GM19351 (cell line): ENCODE measurements at regions not wholly inside any gene's neighbourhood (a gene's known extent, or its start where the extent isn't known, plus 50 kb on each side); places are given as distances from the start of the nearest gene placed in this dataset.

Experiments used
- ATAC-seq: cut with Tn5 transposase; IDR thresholded peaks from one replicate; pipeline ENCODE4 v1.9.1; 2021; ENCODE audit warnings: mild to moderate bottlenecking, moderate library complexity; ENCODE audit not compliant: unreplicated experiment

DNA sequence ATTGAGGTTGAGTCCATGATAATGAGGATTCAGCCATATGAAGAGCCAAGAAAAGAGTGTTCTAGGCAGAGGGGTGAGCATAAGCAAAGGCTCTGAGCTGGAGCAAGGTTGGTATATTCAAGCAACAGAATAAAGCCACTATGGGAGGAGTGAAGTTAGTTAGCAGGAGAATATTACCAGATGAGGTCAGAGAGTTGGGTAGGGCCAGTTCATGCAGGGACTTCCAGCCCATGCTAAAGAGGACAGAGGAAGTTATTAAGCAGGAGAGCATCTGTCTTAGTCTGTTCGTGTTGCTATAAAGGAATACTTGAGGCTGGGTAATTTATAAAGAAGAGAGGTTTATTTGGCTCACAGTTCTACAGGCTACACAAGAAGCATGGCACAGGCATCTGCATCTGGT lies 57.1 kb upstream of the ATG10 start:
- no peak for ATAC-seq

GRCh38 chr5:81912933-81913332 lies 58.9 kb upstream of the ATG10 start:
- no peak for ATAC-seq

DNA sequence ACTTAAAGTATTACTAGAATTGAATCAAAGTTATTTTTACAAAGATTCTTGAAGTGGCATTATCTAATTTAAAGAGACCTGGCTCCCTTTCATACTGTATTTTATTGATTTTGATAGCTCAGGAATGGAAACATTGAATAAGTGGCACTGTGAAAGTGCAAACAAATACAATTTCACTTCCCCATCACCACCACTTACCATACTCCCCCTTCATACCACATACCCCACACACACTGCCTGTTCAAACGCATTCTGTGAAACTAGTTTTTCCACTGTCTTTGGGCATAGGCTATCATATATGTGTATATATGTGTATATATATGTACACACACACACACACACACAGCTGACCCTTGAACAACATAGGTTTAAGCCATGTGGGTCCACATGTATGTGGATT lies 62.1 kb upstream of the ATG10 start:
- peak; percentile 78 for ATAC-seq

GRCh38 chr5:81908771-81909170 lies 63.1 kb upstream of the ATG10 start:
- no peak for ATAC-seq

GRCh38 chr5:81908044-81908443 lies 63.8 kb upstream of the ATG10 start:
- ATAC-seq = no peak

DNA sequence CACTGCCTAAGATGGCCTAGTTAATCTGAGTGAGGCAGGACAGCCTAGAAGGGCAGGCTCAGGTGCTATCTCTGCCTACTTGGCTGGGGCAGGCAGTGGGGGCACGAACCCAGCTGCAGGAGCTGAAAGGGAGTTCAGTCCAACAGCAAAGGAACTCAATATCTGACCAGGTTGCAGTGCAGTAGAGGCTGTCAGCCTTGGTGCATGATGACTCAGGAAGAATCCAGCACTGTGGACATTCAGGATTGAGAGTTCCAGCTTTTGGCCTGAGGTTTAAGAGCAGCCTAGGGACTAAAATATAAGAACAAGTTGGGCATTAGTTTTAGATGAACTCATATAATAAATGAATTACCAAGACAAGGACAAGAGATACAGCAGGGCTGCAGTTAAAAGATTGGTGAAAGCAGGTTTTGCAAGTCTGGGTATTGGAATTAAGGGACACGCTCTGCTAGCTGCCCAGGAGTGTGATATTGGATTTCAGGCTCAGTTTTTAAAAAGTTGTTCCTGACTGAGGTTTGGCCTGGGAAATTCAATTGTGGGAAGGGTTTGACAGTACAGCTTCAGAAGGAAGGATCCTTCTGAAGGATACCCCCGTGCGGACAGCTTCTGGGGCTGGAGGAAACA lies 64.7 kb upstream of the ATG10 start:
- no peak for ATAC-seq

DNA sequence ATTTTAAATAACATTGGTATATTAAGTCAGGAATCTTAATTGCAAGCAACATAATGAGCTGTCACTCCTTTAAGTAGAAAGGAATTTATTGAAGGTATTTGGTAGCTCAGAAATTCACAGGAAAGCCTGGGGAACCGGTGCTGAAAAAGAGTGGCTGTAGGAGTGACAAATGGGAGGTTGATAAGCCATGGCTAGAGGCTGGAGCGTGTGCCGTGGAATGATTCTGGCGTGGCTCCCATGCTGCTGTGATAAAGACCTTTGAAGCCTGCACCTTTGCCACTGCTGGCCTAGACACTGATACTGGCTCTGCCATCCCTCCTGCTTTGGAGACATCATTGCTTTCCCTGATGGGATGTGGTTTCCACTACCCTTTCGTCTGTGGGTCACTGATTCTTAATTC lies 65.7 kb upstream of the ATG10 start:
- no peak for ATAC-seq

DNA sequence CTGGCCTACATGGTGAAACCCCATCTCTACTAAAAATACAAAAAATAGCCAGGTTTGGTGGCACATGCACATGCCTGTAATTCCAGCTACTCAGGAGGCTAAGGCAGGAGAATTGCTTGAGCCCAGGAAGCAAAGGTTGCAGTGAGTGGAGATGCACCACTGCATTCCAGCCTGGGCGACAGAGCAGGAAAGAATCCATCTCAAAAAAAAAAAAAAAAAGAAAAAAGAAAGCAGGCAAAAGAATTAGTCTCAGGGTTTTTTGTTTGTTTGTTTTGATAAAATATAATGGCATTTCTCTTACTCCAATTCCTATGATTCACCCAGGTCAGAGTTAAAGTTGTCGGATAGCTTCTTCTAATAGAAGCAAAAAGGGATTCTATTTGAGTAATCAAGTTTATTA lies 67.0 kb upstream of the ATG10 start:
- no peak for ATAC-seq

DNA sequence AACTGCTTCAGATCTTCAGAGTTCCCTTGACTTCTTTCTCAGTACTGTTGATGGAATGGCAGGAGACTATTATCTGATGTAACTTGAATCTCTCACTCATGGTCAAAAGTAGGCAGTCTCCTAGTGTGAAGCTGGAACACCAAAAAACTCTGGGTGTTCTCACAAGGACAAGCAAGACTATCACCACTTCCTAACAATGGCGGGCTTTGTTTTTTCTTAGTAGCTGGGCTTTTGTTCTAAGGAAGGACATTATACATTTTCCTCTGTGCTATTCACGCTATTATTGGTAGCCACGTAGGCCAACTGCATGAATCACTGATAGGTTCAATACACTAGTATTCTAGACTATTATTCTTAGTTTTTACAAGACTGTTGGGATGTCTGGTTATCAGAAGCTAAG lies 67.7 kb upstream of the ATG10 start:
- no peak for ATAC-seq

GRCh38 chr5:81901586-81901985 lies 70.2 kb upstream of the ATG10 start:
- no peak for ATAC-seq

GRCh38 chr5:81899123-81899522 lies 72.7 kb upstream of the ATG10 start:
- no peak for ATAC-seq

- ATAC-seq = no peak
Measured at GRCh38 chr5:81898403-81898802, 73.4 kb upstream of the ATG10 start.

DNA sequence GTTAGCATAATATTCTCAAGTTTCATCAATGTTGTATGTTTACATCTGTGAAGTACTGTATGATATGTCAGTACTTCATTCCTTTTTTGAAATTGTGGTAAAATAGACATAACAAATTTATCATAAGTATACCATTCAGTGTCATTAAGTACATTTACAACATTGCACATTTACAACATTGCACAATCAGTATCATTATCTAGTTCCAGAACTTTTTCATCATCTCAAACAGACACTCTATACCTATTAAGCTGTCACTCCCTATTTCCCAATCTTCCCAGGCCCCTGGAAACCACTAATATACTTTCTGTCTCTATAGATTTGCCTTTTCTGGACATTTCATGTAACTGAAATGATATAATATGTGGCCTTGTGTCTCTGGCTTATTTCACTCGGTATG lies 75.1 kb upstream of the ATG10 start:
- no peak for ATAC-seq

DNA sequence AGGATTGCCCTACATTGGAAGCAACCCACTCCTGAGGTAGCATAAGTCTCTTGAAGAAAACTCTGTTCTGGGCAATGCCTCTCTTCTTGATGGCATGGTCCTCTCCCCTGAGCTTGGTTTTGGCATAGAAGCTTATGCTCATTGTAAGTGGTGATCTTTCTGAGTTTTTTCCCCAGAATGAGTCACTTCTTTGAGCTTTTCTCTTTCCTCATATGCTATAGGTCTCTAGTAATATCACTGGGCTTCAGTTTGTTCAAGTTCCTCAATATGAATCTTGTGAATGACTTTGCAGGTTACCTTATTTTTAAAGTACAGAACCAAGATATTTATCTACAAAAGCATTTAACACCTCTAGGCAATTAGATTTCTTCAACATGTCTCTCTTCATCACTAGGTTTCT lies 76.5 kb upstream of the ATG10 start:
- no peak for ATAC-seq

GRCh38 chr5:81893961-81894360 lies 77.9 kb upstream of the ATG10 start:
- no peak for ATAC-seq

DNA sequence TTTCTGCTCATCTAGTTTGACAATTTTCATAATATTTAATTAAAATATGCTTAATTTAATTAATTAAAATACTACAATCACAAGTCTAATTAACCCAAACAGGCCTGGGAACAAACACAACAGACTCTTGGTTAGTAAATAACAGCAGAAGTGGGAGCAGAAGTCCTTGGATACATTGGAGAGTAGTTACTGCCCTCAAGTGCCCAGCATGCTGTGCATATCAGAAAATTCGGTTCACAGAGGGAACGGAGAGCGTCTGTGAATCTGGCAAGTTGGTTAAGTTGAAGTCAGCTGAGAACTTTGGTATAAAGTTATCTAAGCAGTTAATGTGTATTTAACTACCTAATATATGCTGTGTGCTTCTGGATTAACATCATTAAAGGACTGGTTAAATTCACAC lies 87.0 kb upstream of the ATG10 start:
- ATAC-seq = no peak

GRCh38 chr5:81883371-81883770 lies 88.5 kb upstream of the ATG10 start:
- no peak for ATAC-seq

DNA sequence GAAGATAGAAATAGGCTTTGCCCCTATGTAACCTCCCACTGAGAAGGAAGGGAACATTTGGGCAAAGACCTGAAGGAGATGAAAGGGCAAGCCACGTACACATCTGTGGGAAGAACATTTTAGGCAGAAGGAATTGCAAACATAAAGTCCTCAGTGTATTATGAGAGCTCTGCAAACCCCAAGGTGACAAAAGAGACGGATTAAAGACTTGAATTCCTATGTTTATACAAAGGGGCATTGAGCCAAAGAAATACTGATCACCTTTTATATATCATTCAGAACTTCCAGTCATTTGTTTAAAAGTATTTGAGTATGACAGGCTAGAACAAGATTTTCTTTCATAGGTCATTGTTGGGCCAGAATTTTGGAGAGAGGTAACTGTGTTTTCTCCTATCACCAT lies 90.2 kb upstream of the ATG10 start:
- ATAC-seq = no peak

- ATAC-seq = no peak
Measured at GRCh38 chr5:81879936-81880335, 91.9 kb upstream of the ATG10 start.

GRCh38 chr5:81878333-81878732 lies 93.5 kb upstream of the ATG10 start:
- no peak for ATAC-seq

- no peak for ATAC-seq
Measured at GRCh38 chr5:81866994-81867393, 104.8 kb upstream of the ATG10 start.

- no peak for ATAC-seq
Measured at GRCh38 chr5:81860778-81861177, 109.9 kb upstream of the SSBP2 start.

DNA sequence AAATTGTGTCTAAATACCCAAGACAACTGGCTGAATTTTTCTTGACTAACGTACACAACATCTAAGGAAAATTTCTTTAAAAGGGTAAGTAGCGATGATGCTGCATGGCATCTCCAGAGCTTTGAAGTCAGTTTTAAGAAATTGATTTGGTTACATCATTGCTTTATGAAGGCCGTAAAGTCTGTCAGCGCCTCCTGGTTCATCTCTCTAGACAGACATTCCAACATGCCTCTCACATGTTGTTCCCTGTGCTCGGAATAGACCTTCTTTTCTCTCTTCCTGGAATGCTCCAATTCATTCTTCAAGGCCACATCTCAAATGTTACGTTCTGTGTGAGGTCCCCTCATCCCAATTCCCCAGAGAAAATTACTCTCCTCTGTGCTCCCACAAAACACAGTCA lies 108.7 kb upstream of the SSBP2 start:
- ATAC-seq = no peak
